Inflammatory macrophage treated with lipopolysaccharide for 1 hour (primary cell): ENCODE measurements at regions not wholly inside any gene's neighbourhood (a gene's known extent, or its start where the extent isn't known, plus 50 kb on each side); places are given as distances from the start of the nearest gene placed in this dataset.
A peak's percentile ranks its signal among the peaks of the same experiment; 100 is the strongest.

ENCODE experiments used
- DNase-seq, 2 donors: peaks; one replicate each; pipeline ENCODE4 v3.0.0-alpha.2; 2020 to 2022

DNA sequence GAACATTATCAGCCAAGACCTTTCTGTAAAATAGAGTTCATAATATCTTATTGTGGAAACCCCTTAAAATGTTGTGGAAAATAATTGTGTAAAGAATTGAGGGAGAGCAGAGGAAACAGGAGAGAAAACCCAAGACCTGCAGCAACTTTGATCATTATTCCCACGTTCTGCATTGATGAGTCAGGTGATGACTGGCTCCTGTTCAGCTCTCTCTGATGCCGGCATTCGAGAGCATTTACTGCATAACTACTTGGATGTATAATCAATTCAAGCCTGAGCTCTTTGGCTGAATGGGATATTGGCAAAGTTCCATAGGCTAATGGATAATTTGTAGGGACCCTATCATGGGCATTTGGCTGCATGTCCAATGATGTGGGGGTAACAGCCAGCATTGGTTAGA, 176.3 kb upstream of the ARID2 start:
- no peak for DNase-seq

DNA sequence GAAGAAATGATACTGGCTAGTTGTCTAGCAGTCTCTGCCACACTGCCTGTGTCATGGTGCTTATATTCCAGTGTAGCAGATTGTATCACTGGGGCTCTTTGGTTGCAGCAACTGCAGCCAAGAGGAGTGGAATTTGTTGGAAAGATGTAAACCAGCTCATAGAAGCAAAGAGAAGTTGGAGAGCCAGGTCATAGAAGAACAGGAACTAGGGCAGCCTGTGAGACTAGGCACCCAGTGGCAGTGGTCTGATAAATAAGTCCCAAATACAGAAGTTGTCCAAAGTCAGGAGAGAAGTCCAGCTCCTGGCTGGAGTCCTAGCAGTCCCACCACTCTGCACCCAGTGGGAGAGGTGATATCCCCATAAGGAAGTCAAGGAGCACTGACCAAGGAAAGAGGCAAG, 172.5 kb upstream of the ARID2 start:
- peak; percentile 57 to 67 for DNase-seq

DNA sequence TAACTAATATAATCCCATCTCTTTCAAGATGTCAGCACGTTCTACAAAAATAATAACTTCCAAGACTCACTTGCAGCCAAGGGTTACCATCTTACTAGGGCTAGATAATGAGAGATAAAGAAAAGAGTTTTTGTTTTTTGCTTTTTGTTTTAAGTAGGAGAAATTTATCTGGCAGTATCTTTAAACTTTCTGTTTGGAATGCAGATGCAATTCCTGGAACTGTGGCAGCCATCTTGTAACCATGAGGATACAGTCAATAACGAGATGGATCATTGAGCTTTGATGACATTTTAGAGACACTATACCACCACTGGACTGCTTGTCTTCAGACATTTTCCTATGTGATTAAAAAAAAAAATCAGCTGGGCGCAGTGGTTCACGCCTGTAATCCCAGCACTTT, 171.2 kb upstream of the ARID2 start:
- no peak for DNase-seq

DNA sequence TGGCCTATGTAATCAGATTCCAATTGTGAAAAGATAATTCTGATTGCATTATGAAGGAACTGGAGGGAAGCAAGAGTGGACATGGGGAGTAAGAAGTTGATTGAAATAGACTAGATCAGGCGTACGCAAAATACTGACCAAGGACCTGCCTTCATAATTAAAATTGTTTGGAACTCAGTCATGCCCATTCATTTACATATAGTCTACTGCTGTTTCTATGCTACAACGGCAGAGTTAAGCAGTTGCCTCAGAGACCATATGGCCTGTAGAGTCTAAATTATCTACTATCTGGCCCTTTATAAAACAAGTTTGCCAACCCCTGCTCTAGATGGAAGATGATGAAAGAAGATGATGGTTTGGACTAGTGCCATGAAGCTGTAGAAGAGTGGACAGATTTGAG, 170.0 kb upstream of the ARID2 start:
- no peak for DNase-seq

DNA sequence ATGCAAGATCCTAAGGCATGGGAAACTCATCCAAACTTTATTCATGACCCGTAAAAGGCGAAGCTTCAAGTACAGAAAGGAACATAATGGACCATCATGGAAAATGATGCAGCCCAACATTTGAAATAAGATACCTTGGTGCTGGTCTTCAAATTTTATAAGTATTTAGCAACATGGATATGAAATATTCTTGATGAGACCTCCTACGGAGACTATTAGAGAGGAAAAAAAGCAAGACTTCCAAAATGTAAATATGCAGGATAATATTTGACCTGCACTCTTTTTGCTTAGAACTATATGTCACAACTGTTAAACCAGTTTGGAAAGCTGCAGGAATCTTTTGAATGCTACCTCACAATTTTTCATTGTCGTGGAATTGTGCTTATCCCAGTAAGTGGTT, 168.8 kb upstream of the ARID2 start:
- no peak for DNase-seq

DNA sequence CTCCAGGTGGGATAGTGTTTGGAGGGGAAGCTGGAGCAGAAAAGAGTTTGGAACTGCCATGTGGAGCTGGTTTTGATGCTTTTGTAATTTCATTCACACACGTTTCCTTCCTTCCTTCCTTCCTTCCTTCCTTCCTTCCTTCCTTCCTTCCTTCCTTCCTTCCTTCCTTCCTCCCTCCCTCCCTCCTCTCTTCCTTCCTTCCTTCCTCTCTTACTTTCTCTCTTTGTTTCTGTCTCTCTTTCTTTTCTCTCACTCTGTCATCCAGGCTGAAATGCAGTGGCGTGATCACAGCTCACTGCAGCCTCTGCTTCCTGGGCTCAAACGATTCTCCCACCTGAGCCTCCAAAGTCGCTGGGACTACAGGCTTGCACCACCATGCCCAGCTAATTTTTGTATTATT, 168.0 kb upstream of the ARID2 start:
- DNase-seq: no peak

DNA sequence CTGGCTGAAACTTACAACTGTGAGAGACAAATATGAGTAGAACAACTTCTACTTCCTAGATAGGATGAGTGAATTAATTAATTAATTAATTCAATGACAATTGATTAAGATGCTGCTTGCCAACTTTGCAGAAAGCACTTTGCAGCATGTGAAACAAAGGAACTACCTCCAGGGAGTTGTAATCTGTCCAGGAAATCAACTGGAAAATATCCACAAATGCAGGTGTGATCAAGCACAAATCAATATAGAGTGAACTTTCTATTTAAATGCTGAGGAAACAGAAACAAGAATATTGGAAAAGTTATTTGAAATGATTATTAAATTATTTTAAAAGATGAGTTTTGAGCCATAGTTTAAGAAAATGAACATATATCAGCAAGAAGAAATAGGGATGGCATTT, 163.9 kb upstream of the ARID2 start:
- no peak for DNase-seq

DNA sequence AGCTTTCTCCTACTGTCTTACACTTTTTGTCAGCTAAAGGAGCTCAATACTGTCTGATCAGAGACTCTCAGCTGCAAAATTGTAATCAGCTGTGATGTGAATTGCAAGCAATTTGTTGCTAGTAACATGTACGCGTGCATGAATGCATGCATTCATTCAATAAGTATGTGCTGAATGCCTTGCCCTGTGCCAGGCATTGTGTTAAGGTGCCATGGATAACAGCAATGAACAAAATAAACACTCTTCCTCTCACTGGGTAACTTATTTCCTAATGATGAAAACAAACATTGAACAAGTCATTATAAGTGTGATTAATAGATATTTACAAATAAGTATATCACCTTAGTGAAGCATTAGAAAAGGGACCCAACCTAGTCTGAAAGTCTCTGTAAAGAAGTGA, 163.2 kb upstream of the ARID2 start:
- DNase-seq: no peak

DNA sequence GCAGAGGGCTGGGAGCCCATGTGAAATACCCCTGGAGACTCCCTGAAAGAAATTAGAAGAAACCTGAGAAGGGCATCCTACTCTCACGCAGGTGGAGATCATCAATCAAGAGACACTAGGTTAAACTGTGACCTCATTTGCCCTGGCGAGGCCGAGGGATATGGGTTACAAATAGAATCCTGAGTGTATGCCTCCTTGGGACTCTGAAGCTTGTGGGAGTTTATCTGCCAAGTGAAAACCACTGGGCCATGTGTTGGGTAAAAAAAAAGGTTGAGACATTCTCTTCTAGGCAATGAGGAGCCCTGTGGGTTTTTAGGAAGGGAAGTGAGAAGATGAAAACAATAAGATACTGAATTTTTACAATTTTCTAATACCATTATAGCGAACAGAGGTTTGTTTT, 160.7 kb upstream of the ARID2 start:
- peak; percentile 42 to 67 for DNase-seq

DNA sequence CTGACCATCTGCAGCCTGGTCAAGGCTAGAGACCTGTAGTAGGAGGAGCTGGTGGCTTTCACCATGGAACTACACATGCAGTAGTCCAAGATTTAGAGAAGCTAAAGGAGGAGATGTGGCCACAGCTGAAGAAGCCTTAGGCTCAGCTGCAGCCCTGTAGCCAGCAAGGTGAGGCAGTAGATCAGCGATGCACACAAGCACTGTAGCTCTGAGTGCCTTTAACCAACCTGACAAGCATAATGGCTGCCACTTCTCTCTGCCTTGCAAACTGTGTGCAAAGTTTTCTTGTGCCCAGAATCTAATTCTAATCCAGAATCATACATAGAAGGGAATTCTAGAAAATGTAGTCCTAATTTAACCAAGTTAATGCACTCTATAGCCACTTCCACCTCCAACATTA, 159.0 kb upstream of the ARID2 start:
- DNase-seq: no peak

DNA sequence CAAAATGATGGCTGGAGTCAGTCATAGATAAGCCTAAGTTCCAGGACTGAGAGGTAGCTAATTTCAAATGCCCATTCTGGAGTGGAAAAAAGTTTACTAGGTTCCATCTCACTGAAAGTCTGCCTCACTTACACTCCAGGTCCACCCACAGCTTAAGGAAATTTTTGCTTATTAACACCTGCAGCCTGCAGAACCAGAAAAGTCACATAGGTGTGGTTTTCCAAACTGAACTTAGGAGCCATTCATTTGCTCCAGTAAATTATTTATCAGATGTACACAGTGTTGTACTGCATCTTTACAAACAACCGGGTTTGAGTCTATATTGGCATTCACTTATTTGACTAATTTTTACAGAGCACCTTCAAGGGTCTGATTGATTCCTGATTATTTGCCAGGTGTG, 157.4 kb upstream of the ARID2 start:
- no peak for DNase-seq

DNA sequence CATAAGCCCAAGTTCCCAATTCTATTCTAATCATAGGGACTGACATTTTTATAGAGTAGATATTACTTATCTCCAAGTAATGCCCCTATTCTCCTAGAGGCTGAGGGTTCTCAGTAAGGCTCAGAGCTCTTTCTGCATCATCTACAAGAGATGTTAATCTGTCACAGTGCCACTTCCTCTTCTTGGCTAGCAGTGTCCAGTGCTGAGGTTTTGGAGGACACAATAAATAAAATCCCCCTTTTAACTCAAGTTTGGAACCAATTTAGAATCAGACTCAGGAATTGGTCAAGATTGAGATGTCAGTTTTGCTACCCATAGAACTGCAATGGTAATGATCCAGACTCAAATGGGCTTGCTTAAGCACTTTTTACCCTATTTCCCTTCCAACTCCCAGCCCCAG, 154.1 kb upstream of the ARID2 start:
- peak; percentile 61 to 71 for DNase-seq

DNA sequence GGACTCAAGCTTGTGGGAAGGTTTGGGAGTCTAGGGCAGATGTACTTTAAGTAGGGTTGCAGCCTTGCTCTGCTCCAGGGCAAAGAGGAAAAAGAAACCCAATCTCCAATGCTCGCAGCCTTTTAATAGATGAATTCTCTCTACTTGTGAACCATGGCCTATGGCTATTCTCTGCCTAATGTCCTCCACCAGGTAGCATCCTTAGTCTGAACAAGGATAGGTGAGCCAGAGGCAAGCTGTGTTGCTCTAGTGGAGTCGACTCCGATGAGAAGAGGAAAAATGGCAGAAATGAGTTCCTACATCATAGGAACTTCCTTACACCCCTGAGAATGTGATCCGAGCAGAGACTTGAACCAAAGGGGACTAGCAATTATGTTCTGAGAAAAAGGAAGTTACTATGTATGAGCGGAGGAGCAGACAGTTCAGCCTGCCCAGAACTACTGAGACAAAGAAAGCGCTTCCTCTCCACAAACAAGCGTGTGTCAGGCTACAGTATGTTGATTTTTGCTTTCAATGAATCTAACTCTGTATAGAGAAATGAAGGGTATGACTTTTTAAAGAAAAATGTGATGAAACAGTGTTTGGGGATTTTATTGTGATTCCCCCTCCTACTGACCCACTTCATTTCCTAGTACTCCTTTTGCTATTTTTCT, 153.6 kb upstream of the ARID2 start:
- peak; percentile 83 to 92 for DNase-seq

DNA sequence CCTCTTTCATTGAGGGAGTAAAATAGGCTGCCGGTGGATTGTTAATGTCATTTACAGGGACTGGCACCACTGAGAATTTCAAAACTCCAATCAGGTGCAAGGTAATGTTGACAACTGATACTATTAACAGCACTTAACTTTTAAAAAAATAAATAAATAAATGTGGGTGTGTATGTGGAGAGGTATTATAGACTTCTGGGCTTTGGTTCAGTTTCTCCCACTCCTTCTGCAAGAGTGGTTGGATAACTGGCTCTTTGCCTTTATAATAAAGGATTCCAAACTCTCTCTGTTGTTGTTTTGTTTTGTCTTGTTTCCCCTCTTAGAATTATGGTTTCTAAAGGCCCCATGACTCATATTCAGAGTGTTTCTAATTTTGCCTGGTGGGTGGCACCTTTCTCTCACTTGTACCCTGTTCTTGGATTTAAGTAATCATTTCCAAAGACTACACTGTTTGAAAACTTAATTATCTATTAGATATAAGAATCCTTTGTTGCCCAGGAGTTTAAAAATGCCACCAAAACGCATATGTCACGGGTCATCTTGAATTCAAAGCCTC, 151.6 kb upstream of the ARID2 start:
- DNase-seq: peak; percentile 14 to 31

DNA sequence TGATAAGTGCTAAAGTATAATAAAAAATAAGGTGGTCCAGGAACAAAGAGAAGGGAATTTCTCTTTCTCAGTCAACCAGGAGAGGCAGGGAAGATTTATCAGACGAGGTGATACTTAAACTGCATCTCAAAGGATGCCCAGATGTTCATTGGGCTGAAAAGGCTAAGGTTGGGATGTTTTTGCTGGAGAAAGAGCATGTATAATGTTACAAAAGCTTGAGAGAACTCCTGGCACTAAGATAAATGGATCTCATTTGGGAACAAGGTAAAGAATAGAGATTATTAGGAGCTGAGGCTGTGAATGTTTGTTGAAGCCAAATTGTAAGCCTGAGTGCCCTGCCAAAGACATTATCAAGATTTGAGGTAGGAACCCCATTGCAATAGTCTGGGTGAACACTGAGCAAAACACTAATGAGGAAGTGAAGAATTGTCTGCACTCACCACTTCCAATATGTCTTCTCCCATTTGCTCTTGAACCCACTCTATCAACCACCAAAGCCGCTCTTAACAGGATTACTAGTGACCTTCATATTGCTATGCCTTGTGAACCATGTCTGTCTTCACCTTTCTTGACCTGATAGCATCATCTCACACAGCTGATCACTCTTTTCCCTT, 149.0 kb upstream of the ARID2 start:
- DNase-seq: no peak

DNA sequence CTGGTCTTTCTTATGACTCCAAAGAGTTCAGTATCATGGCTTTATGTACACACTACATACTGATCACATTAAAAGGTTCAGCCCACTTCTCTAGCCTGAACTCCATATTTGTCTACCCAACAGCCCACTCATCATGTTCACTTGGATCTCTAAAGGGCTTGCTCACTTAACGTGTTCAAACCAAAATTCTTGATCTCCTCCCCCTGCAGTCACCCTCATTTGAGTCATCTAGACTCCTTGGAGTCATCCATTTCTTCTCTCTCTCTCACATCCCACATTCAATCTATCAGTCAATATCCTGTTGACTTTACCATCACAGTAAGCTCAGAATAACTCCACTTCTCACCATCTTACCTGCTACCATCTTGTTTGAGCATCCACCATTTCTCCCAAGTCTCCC, 148.4 kb upstream of the ARID2 start:
- no peak for DNase-seq

DNA sequence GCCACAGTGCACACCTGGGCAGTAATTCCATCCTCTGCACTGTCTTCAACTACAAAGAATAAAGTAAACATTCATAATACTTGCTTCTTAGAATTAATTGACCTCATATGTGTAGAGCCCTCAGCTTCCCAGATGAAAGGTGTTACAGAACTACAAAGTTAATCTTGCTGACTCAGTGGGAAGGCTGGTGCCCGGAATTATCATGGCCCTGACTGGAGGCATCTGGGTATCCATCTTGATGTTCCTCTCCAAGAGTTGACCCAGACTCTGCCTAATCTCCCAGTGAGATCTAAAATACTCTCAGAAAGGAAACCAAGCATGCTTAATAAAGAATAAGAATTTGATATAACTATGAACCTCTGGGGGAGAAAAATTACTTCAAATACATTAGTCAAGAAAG, 147.0 kb upstream of the ARID2 start:
- DNase-seq: no peak

DNA sequence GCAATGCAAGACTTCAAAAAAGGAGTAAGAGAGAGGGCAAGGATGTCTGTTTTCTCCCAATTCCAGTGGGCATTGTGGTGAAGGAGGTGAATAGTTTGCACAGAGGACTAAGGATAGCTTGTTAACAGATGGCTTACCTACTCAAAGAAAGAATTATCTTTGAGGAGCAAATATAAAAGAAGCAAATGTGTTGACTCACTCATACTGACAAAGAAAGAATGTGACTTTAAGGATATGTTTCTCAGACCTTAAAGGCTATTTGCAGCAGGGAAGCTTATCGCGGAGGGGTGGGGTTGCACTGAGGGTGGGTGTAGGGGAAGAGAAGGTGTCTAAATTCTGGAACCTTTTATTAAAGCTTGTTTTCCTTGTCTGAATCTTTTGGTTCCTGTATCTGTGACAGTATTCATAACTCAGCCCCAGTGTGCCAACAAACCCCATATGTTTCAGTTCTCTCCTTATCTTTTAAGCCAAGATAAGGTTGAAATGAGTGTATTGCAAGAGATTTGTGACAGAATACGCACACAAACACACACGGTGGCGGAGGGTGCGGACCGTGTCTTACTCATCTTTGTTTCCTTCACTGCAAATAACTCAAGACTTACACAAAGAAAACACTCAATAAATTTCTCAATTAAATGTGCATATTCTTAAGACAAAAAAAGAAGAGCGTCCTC, 146.4 kb upstream of the ARID2 start:
- DNase-seq: no peak

DNA sequence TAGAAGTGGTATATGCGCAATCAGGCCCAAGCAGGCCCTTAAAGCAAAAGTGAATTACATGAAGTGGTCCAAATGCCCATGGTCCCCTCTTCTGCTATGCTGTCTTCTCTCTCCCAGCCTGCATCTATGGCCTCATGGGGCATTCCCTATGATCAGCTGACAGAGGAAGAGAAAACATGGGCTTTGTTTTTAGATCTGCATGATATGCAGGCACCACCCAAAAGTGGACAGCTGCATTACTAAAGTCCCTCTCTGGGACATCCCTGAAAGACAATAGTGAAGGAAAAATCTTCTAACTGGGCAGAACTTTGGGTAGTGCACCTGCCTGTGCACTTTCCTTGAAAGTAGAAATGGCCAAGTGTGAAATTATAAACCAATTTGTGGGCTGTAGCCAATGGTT, 145.2 kb upstream of the ARID2 start:
- no peak for DNase-seq

DNA sequence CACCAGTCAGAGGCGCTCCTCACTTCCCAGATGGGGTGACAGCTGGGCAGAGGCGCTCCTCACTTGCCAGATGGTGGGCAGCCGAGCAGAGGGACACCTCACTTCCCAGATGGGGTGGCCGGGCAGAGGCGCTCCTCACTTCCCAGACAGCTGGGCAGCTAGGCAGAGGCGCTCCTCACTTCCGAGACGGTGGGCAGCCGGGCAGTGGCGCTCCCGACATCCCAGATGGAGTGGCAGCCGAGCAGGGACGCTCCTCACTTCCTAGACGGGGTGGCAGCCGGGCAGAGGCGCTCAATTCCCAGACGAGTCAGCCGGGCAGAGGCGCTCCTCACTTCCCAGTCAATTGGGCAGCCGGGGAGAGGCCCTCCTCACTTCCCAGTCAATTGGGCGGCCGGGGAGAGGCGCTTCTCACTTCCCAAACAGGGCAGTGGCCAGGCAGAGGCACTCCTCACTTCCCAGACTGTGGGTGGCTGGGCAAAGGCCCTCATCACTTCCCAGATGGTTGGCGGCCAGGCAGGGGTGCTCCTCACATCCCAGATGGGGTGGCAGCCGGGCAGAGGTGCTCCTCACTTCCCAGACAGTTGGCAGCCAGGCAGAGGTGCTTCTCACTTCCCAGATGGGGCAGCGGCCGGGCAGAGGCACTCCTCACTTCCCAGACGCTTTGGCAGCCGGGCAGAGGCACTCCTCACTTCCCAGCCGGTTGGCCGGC, 143.8 kb upstream of the ARID2 start:
- DNase-seq: no peak

DNA sequence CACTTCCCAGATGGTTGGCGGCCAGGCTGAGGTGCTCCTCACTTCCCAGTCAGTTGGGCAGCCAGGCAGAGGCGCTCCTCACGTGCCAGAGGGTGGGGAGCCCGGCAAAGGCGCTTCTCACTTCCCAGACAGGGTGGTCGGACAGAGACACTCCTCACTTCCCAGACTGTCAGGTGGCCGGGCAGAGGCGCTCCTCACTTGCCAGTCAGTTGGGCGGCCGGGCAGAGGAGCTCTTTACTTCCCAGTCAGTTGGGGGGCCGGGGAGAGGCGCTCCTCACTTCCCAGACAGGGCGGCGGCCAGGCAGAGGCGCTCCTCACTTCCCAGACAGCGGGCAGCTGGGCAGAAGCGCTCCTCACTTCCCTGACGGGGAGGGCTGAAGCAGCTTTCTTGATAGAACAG, 143.0 kb upstream of the ARID2 start:
- no peak for DNase-seq

DNA sequence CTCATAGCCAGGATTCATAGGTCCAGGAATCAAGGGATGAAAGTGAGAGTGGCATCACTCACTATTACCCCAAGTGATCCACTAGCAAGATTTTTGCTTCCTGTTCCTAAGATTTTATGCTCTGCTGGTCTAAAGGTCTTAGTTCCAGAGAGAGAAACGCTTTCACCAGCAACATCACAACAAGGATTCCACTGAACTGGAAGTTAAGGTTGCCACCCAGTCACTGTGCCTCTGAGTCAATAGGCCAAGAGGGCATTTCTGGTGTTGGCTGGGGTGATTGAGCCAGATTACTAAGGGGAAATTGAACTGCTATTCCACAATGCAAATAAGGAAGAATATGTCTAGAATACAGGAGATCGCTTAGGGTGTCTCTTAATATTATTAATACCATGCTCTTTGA, 142.5 kb upstream of the ARID2 start:
- DNase-seq: peak; percentile 26 to 49

DNA sequence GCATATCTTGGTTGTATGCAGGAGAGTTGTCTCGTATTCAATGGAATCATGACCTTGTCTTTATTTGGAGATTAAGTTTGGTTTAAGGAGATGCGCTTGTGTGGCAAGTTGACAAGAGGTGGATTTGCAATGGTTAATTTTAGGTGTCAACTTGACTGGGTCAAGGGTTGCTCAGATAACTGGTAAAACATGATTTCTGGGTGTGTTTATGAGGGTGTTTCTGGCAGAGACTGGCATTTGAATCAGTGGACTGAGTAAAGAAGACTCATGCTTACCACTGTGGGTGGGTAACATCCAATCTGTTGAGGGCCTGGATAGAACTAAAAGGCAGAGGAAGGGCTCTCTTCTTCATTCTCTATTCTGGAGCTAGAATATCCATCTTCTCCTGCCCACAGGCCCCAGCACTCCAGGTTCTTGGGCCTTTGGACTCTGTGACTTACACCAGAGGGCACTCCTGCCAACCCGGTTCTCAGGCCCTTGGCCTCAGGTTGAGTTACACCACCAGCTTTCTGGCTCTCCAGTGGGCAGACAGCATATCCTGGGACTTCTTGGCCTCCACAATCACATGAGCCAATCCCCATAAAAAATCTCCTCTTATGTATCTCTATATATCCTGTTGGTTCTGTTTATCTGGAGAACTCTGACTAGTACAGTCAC, 141.5 kb upstream of the ARID2 start:
- no peak for DNase-seq
